Stomach (tissue), 8 donors: ENCODE measurements at regions not wholly inside any gene's neighbourhood (a gene's known extent, or its start where the extent isn't known, plus 50 kb on each side); places are given as distances from the start of the nearest gene placed in this dataset.

Source experiments
- DNase-seq, 2 donors: peaks; one replicate each; pipeline versions ENCODE4 v3.0.0 to v3.0.0-alpha.2; 2013 to 2019
- H3K27ac ChIP-seq, 5 donors: fragments of 200-600 bp in 4 of 5; sonication (generic) in 4 of 5; one replicate each; pipeline ENCODE4 v1.5.1; 2013 to 2019; ENCODE audit warnings: mild to moderate bottlenecking in 1 of 5, moderate library complexity in 1 of 5
- H3K27me3 ChIP-seq, 3 donors: fragments of 200-600 bp; sonication (generic); one replicate each; pipeline ENCODE4 v1.5.1; 2017 to 2019; ENCODE audit warnings: mixed run types in 1 of 3
- H3K36me3 ChIP-seq, 4 donors: fragments of 200-600 bp; sonication (generic); 1 replicate in 3 of 4; 2 replicates in 1 of 4; pipeline ENCODE4 v1.5.1; 2016 to 2019
- H3K4me1 ChIP-seq, 4 donors: fragments of 200-600 bp; sonication (generic); one replicate each; pipeline ENCODE4 v1.5.1; 2016 to 2019
- H3K4me3 ChIP-seq, 4 donors: fragments of 200-600 bp; sonication (generic) in 3 of 4; one replicate each; pipeline ENCODE4 v1.5.1; 2016 to 2019; ENCODE audit warnings: mild to moderate bottlenecking in 1 of 4
- H3K9me3 ChIP-seq, 4 donors: fragments of 200-600 bp; sonication (generic); one replicate each; pipeline ENCODE4 v1.5.1; 2016 to 2019
- CTCF ChIP-seq, 7 experiments: fragments of 450-650 bp in 4 of 7; fragments of 200-600 bp in 3 of 7; sonication (generic) in 3 of 7; IDR thresholded peaks; one replicate each; pipeline ENCODE4 v1.5.1; 2016 to 2019; ENCODE audit warnings: antibody characterized with exemption in 7 of 7, control low read depth in 2 of 7, mild to moderate bottlenecking in 1 of 7
- EP300 ChIP-seq: sonication (generic); formaldehyde crosslinking; IDR thresholded peaks from one replicate; pipeline ENCODE4 v1.6.1; 2017; ENCODE audit warnings: antibody characterized with exemption
- POLR2A ChIP-seq, 4 donors: fragments of 450-650 bp; IDR thresholded peaks; one replicate each; pipeline ENCODE4 v1.6.1; 2016; ENCODE audit warnings: antibody characterized with exemption in 4 of 4, control low read depth in 2 of 4, mild to moderate bottlenecking in 1 of 4, moderate library complexity in 1 of 4
- POLR2AphosphoS5 ChIP-seq, 3 donors: sonication (generic); formaldehyde crosslinking; IDR thresholded peaks; one replicate each; pipeline ENCODE4 v1.6.1; 2016; ENCODE audit warnings: antibody characterized with exemption in 3 of 3
- WGBS, 5 donors: extraction: QIAGEN DNeasy Blood & Tissue Kit in 3 of 5; methylation state at CpG; one replicate each; pipeline versions ENCODE4 v1.1.5 to v1.1.7; 2013 to 2018; 5-methylcytosine and 5-hydroxymethylcytosine counted together
- intact Hi-C: fragments of 100-400 bp; cut with DNase I; formaldehyde crosslinking; loops from one replicate; pipeline ENCODE4 v1.15.1; 2023; ENCODE audit warnings: low total_unique reads
- donor health status: healthy with polysubstance abuse.
- donor health status: Bipolar disorder and iron deficiency.
- donor health status: healthy.

GRCh38 chr10:44607116-44607515 lies 222.2 kb upstream of the CXCL12 start:
- Histone ChIP-seq H3K4me1 (no peaks in the 10 kb centered on the region), H3K27me3 (peaks cover 0 to 5% (median 0%) of the 10 kb centered on the region in 3 donors), H3K9me3 (no peaks in the 10 kb centered on the region), H3K36me3 (no peaks in the 10 kb centered on the region), H3K4me3 (no peak overlapping the region), H3K27ac (no peak overlapping the region)
- no peak for DNase-seq
- intact Hi-C loops: no loop called here
- TF ChIP-seq POLR2A (IDR thresholded peaks at IDR 0.05) (no peak), POLR2AphosphoS5 (IDR thresholded peaks at IDR 0.05) (no peak), EP300 (no peak), CTCF (IDR thresholded peaks at IDR 0.05) (no peak)
- WGBS, 5 donors: 75 to 89% (median 81%) methylated on average over 1 of the region's 1 CpG

GRCh38 chr10:44618910-44619309 lies 234.0 kb upstream of the CXCL12 start:
- no peaks in the 10 kb centered on the region for H3K4me1 ChIP-seq
- H3K27ac ChIP-seq: no peak overlapping the region
- H3K4me3 ChIP-seq: no peak overlapping the region
- H3K36me3 ChIP-seq: no peaks in the 10 kb centered on the region
- WGBS, 5 donors: 59 to 68% (median 67%) methylated on average over 3 of the region's 3 CpGs
- TF ChIP-seq EP300 (no peak), POLR2AphosphoS5 (IDR thresholded peaks at IDR 0.05) (no peak), POLR2A (IDR thresholded peaks at IDR 0.05) (no peak), CTCF (IDR thresholded peaks at IDR 0.05) (no peak)
- intact Hi-C loops: no loop called here
- no peaks in the 10 kb centered on the region for H3K27me3 ChIP-seq
- no peaks in the 10 kb centered on the region for H3K9me3 ChIP-seq
- no peak for DNase-seq

- H3K4me3 ChIP-seq: no peak overlapping the region
- no peaks in the 10 kb centered on the region for H3K4me1 ChIP-seq
- no peak overlapping the region for H3K27ac ChIP-seq
- 0% methylated on average over 1 of the region's 1 CpG for WGBS, 5 donors
- no peak for DNase-seq
- no peaks in the 10 kb centered on the region for H3K27me3 ChIP-seq
- intact Hi-C loops: no loop called here
- no peaks in the 10 kb centered on the region for H3K9me3 ChIP-seq
- H3K36me3 ChIP-seq: no peaks in the 10 kb centered on the region
- TF ChIP-seq POLR2A (IDR thresholded peaks at IDR 0.05): no peak
- no peak for TF ChIP-seq EP300
- no peak for TF ChIP-seq CTCF (IDR thresholded peaks at IDR 0.05)
- TF ChIP-seq POLR2AphosphoS5 (IDR thresholded peaks at IDR 0.05): no peak
These were observed 234.6 kb upstream of the CXCL12 start for GRCh38 chr10:44619521-44619920.

GRCh38 chr10:44619975-44620374 lies 235.1 kb upstream of the CXCL12 start:
- H3K4me3 ChIP-seq: no peak overlapping the region
- peak in 1 of 2 donors; percentile 35 for DNase-seq
- no peaks in the 10 kb centered on the region for H3K27me3 ChIP-seq
- H3K4me1 ChIP-seq: no peaks in the 10 kb centered on the region
- TF ChIP-seq EP300: no peak
- TF ChIP-seq POLR2AphosphoS5 (IDR thresholded peaks at IDR 0.05): no peak
- no peak for TF ChIP-seq POLR2A (IDR thresholded peaks at IDR 0.05)
- TF ChIP-seq CTCF (IDR thresholded peaks at IDR 0.05): no peak
- WGBS, 5 donors: 21 to 57% (median 40%) methylated on average over 3 of the region's 3 CpGs
- intact Hi-C loops: no loop called here
- no peak overlapping the region for H3K27ac ChIP-seq
- no peaks in the 10 kb centered on the region for H3K9me3 ChIP-seq
- no peaks in the 10 kb centered on the region for H3K36me3 ChIP-seq
